RWPE2 (cell line): ENCODE measurements at regions not wholly inside any gene's neighbourhood (a gene's known extent, or its start where the extent isn't known, plus 50 kb on each side); places are given as distances from the start of the nearest gene placed in this dataset.

Experiments used
- ATAC-seq: fragments of 200-7000 bp; cut with Tn5 transposase; 3 replicates; pipeline ENCODE4 v1.9.1; 2021; ENCODE audit warnings: low read depth
- DNase-seq: peaks from one replicate; pipeline ENCODE4 v3.0.0-alpha.2; 2020; ENCODE audit warnings: low spot score
- H3K27ac ChIP-seq: fragments of 450-650 bp; 2 replicates; pipeline ENCODE4 v1.5.1; 2017; ENCODE audit warnings: mild to moderate bottlenecking; ENCODE audit not compliant: poor library complexity, severe bottlenecking
- H3K27me3 ChIP-seq: fragments of 250-450 bp; sonication (Bioruptor Pico); 2 replicates; pipeline ENCODE4 v1.5.1; 2021; ENCODE audit warnings: mild to moderate bottlenecking, moderate library complexity; ENCODE audit not compliant: insufficient read depth, poor library complexity, severe bottlenecking
- H3K36me3 ChIP-seq: fragments of 250-450 bp; sonication (Bioruptor Pico); 2 replicates; pipeline ENCODE4 v1.5.1; 2020; ENCODE audit warnings: low read depth, mild to moderate bottlenecking, moderate library complexity
- H3K4me1 ChIP-seq: fragments of 250-450 bp; sonication (Bioruptor Pico); 2 replicates; pipeline ENCODE4 v1.5.1; 2021; ENCODE audit warnings: mild to moderate bottlenecking, moderate library complexity; ENCODE audit not compliant: insufficient read depth, poor library complexity, severe bottlenecking
- H3K4me3 ChIP-seq: fragments of 250-450 bp; sonication (Bioruptor Pico); 2 replicates; pipeline ENCODE4 v1.5.1; 2021; ENCODE audit warnings: mild to moderate bottlenecking, moderate library complexity; ENCODE audit not compliant: severe bottlenecking
- H3K9me3 ChIP-seq: fragments of 250-450 bp; sonication (Bioruptor Pico); 2 replicates; pipeline ENCODE4 v1.5.1; 2021; ENCODE audit warnings: mild to moderate bottlenecking, moderate library complexity; ENCODE audit not compliant: severe bottlenecking
- TF ChIP-seq, protein P1 (sequence below): fragments of 450-650 bp; IDR thresholded peaks from one replicate; pipeline ENCODE4 v1.5.1; 2017; ENCODE audit warnings: mild to moderate bottlenecking, moderate library complexity; ENCODE audit not compliant: poor library complexity, severe bottlenecking

GRCh38 chr2:20549691-20550348, 101.1 kb downstream of the HS1BP3 start:
- Histone ChIP-seq H3K4me1 (no peaks in the 10 kb centered on the region), H3K36me3 (no peaks in the 10 kb centered on the region), H3K27me3 (no peaks in the 10 kb centered on the region), H3K27ac (no peak overlapping the region), H3K4me3 (no peak overlapping the region), H3K9me3 (no peaks in the 10 kb centered on the region)
- TF ChIP-seq, protein P1, sequence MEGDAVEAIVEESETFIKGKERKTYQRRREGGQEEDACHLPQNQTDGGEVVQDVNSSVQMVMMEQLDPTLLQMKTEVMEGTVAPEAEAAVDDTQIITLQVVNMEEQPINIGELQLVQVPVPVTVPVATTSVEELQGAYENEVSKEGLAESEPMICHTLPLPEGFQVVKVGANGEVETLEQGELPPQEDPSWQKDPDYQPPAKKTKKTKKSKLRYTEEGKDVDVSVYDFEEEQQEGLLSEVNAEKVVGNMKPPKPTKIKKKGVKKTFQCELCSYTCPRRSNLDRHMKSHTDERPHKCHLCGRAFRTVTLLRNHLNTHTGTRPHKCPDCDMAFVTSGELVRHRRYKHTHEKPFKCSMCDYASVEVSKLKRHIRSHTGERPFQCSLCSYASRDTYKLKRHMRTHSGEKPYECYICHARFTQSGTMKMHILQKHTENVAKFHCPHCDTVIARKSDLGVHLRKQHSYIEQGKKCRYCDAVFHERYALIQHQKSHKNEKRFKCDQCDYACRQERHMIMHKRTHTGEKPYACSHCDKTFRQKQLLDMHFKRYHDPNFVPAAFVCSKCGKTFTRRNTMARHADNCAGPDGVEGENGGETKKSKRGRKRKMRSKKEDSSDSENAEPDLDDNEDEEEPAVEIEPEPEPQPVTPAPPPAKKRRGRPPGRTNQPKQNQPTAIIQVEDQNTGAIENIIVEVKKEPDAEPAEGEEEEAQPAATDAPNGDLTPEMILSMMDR: no peak
- no peak for DNase-seq
- ATAC-seq: no peak

- no peak overlapping the region for H3K27ac ChIP-seq
- DNase-seq (no peak), ATAC-seq (0 out of 3 replicates have a peak, but pooled peaks have one; percentile 38)
- no peaks in the 10 kb centered on the region for H3K9me3 ChIP-seq
- TF ChIP-seq, protein P1: no peak
- no peaks in the 10 kb centered on the region for H3K36me3 ChIP-seq
- H3K4me1 ChIP-seq: no peaks in the 10 kb centered on the region
- no peaks in the 10 kb centered on the region for H3K27me3 ChIP-seq
- no peak overlapping the region for H3K4me3 ChIP-seq
Measured at GRCh38 chr2:20551260-20551944, 99.5 kb downstream of the HS1BP3 start.

DNA sequence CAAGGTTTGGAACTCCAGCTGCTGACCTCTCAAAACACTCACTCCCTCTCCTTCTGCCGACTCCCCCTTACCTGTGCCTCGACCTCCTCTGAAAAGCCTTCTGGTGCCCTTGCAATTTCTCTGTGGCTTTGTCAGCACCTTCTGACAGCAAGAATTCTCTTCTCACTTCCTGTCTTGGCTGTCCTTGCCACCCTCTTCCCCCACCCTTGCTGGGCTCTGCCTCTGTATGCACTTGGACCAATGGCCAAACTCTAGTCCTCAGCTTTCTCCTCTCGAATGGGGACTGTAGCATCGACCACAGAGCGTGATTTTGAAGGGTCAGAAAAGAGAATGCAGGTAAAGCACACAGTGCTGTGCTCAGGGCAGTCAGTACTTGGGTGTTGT, 99.0 kb downstream of the HS1BP3 start:
- Histone ChIP-seq H3K27me3 (no peaks in the 10 kb centered on the region), H3K27ac (no peak overlapping the region), H3K36me3 (no peaks in the 10 kb centered on the region), H3K4me3 (no peak overlapping the region), H3K9me3 (no peaks in the 10 kb centered on the region), H3K4me1 (no peaks in the 10 kb centered on the region)
- no peak for DNase-seq
- TF ChIP-seq, protein P1: no peak
- ATAC-seq: no peak

GRCh38 chr2:20552847-20553246, 98.1 kb downstream of the HS1BP3 start:
- no peak for ATAC-seq
- Histone ChIP-seq H3K4me3 (no peak overlapping the region), H3K27me3 (no peaks in the 10 kb centered on the region)

More at GRCh38 chr2:20552847-20553246, 98.1 kb downstream of the HS1BP3 start:
- Histone ChIP-seq H3K36me3 (no peaks in the 10 kb centered on the region), H3K4me1 (no peaks in the 10 kb centered on the region), H3K27ac (no peak overlapping the region), H3K9me3 (no peaks in the 10 kb centered on the region)
- no peak for DNase-seq
- TF ChIP-seq, protein P1: no peak
